GM12864 (cell line): ENCODE measurements at regions not wholly inside any gene's neighbourhood (a gene's known extent, or its start where the extent isn't known, plus 50 kb on each side); places are given as distances from the start of the nearest gene placed in this dataset.

Experiments
- DNase-seq: peaks from one replicate; pipeline ENCODE4 v3.0.0-alpha.2; 2011; ENCODE audit warnings: low read depth
- H3K4me3 ChIP-seq: 2 replicates; pipeline ENCODE4 v1.5.1; 2011; ENCODE audit warnings: mild to moderate bottlenecking, low read depth, low read length, control low read depth
- CTCF ChIP-seq: IDR thresholded peaks from 2 replicates; pipeline ENCODE4 v1.5.1; 2011; ENCODE audit warnings: low read depth, mild to moderate bottlenecking, moderate library complexity, low read length, control low read depth, inconsistent platforms; ENCODE audit errors: missing control alignments

- no peak for TF ChIP-seq CTCF
- no peak overlapping the region for H3K4me3 ChIP-seq
- DNase-seq: no peak
These were observed 181.9 kb upstream of the SLC38A2 start for GRCh38 chr12:46554460-46554859.

GRCh38 chr12:46553911-46554310 lies 181.3 kb upstream of the SLC38A2 start:
- no peak for DNase-seq
- TF ChIP-seq CTCF: no peak
- no peak overlapping the region for H3K4me3 ChIP-seq

- H3K4me3 ChIP-seq: no peak overlapping the region
- TF ChIP-seq CTCF: no peak
- no peak for DNase-seq
These were observed 180.7 kb upstream of the SLC38A2 start for GRCh38 chr12:46553266-46553665.

GRCh38 chr12:46550266-46550879 lies 177.8 kb upstream of the SLC38A2 start:
- no peak for TF ChIP-seq CTCF
- no peak overlapping the region for H3K4me3 ChIP-seq
- DNase-seq: no peak

GRCh38 chr12:46549527-46550265 lies 177.1 kb upstream of the SLC38A2 start:
- H3K4me3 ChIP-seq: no peak overlapping the region
- no peak for TF ChIP-seq CTCF
- no peak for DNase-seq

GRCh38 chr12:46548605-46549071 lies 176.1 kb upstream of the SLC38A2 start:
- no peak for TF ChIP-seq CTCF
- H3K4me3 ChIP-seq: no peak overlapping the region
- DNase-seq: no peak
